ENCODE measurements at regions not wholly inside any gene's neighbourhood (a gene's known extent, or its start where the extent isn't known, plus 50 kb on each side); places are given as distances from the start of the nearest gene placed in this dataset.

DNA sequence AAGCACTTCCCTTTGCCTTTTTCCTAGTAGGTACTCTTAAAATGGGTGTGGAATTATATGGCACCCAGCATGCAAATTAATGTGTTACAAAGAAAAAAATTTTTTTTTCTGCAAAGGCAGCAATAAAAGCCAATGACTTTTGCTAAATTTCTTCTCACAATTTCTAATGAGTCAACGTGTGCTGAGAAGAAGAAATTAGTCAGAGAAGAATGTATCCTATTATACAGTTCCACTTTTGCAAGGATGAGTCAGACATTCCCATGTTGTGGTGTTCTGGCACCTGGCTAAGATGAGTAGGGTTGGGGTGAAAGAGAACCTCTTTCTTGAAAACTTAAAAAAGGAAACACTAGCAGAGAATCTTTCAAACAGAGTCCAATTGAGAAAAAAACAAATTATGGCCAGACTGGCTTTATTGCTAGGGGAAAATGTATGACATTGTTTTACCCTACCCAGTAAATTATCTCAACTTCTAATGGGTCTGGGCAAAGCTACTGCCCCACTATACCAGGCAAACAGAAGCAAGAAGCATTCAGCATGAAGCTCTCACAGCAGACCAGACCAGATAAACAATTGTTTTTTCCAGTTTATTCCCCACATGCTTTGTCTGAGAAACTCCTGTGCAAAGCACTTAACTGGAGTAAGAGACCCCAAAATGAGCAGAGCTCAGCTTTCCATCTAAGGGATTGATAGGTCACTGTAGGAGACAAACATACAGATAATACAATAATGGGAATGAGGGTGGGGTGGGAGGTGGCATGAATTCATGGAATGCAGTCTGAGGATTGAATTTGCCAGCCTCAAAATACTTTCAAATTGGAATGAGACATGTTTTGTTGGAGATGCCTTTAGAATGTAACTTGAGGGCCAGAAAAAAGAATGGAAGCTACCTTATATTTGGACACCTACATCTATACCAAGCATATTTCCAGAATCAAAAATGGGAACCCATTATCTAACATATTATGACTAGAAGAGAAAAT is 220.8 kb upstream of the RFX3 start:
- Histone ChIP-seq H3K9ac (ENCODE audit: low read length) (no peak overlapping the region), H3K4me3 (ENCODE audit: control extremely low read depth in 1 of 5, extremely low read depth in 1 of 5, insufficient read depth in 1 of 5, low read depth in 2 of 5, low read length in 4 of 5) (no peak overlapping the region), H3K4me1 (ENCODE audit: control insufficient read depth in 2 of 2, insufficient read depth in 2 of 2, low read length in 2 of 2) (no peaks in the 10 kb centered on the region), H3K79me2 (ENCODE audit: control insufficient read depth, insufficient read depth, low read length) (no peaks in the 10 kb centered on the region), H3K36me3 (replicated peaks in 1 of 2; ENCODE audit: control extremely low read depth in 1 of 2, control insufficient read depth in 1 of 2, extremely low read depth in 1 of 2, insufficient read depth in 2 of 2, low read length in 1 of 2) (no peaks in the 10 kb centered on the region), H3K9me3 (ENCODE audit: control extremely low read depth in 1 of 3, control insufficient read depth in 2 of 3, insufficient read depth in 1 of 3, low read length in 2 of 3) (no peaks in the 10 kb centered on the region), H2AFZ (ENCODE audit: insufficient read depth, low read depth, low read length, poor library complexity, severe bottlenecking) (no peak overlapping the region), H3K4me2 (replicated peaks; ENCODE audit: low read depth, low read length, poor library complexity, severe bottlenecking) (no peak overlapping the region), H4K20me1 (ENCODE audit: control insufficient read depth, insufficient read depth, low read length, poor library complexity, severe bottlenecking) (no peaks in the 10 kb centered on the region), H3K27ac (ENCODE audit: low read length in 2 of 2) (no peak overlapping the region), H3K27me3 (replicated peaks in 1 of 4; ENCODE audit: control extremely low read depth in 1 of 4, control insufficient read depth in 3 of 4, insufficient read depth in 4 of 4, low read length in 3 of 4) (no peaks in the 10 kb centered on the region)
- Mint-ChIP-seq H3K4me3 (no peak overlapping the region), H3K9me3 (ENCODE audit: insufficient read depth) (no peaks in the 10 kb centered on the region), H3K27ac (no peak overlapping the region), H3K4me1 (no peaks in the 10 kb centered on the region), H3K27me3 (peaks cover 25% of the 10 kb centered on the region)
- no CpG with 5 or more reads among the region's 1 CpG for WGBS (ENCODE audit: insufficient coverage)
- DNase-seq (no peak), ATAC-seq (ENCODE audit: low read depth) (no peak)
- TF ChIP-seq, protein P1, sequence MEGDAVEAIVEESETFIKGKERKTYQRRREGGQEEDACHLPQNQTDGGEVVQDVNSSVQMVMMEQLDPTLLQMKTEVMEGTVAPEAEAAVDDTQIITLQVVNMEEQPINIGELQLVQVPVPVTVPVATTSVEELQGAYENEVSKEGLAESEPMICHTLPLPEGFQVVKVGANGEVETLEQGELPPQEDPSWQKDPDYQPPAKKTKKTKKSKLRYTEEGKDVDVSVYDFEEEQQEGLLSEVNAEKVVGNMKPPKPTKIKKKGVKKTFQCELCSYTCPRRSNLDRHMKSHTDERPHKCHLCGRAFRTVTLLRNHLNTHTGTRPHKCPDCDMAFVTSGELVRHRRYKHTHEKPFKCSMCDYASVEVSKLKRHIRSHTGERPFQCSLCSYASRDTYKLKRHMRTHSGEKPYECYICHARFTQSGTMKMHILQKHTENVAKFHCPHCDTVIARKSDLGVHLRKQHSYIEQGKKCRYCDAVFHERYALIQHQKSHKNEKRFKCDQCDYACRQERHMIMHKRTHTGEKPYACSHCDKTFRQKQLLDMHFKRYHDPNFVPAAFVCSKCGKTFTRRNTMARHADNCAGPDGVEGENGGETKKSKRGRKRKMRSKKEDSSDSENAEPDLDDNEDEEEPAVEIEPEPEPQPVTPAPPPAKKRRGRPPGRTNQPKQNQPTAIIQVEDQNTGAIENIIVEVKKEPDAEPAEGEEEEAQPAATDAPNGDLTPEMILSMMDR (IDR thresholded peaks at IDR 0.05): no peak
- intact Hi-C loops (cut with micrococcal nuclease): loop anchor here (10.0 kb wide), 1 partner anchor 62 kb away; no protein-coding TSS in a partner anchor
- ChIA-PET POLR2A (no interaction called here), CTCF (no interaction called here)

DNA sequence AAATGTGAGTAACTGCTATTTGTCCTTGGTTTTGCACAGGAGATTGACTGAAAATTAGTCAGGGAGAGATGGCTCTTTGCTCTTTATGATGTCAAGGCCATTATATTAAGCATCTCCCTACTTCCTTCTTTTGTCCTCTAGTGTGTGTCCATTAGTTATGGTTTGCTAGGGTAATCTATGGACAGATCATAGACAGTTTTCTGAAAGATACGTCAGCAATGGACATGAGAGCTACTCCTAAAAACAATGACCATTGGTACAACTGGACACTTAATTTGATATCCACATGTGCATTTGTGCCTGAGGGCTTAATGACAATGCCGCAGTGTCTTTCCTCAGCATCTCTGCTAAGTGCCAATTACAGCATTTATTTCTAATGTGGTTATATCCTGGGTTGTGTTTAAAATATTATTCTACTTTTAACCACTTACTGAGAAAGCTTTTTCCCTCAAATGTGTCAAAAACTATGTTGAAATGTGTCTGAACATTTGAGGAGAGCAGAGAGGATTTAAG is 218.2 kb upstream of the RFX3 start:
- H3K27me3 Mint-ChIP-seq: peaks cover 30% of the 10 kb centered on the region
- no peak overlapping the region for H3K9ac ChIP-seq (ENCODE audit: low read length)
- no peaks in the 10 kb centered on the region for H3K9me3 ChIP-seq (ENCODE audit: control extremely low read depth in 1 of 3, control insufficient read depth in 2 of 3, insufficient read depth in 1 of 3, low read length in 2 of 3)
- H3K4me2 ChIP-seq (replicated peaks; ENCODE audit: low read depth, low read length, poor library complexity, severe bottlenecking): no peak overlapping the region
- no peaks in the 10 kb centered on the region for H3K9me3 Mint-ChIP-seq (ENCODE audit: insufficient read depth)
- no peak overlapping the region for H3K27ac ChIP-seq (ENCODE audit: low read length in 2 of 2)
- H3K79me2 ChIP-seq (ENCODE audit: control insufficient read depth, insufficient read depth, low read length): no peaks in the 10 kb centered on the region
- H3K4me1 ChIP-seq (ENCODE audit: control insufficient read depth in 2 of 2, insufficient read depth in 2 of 2, low read length in 2 of 2): no peaks in the 10 kb centered on the region
- POLR2A ChIA-PET: no interaction called here
- TF ChIP-seq EZH2 (IDR thresholded peaks at IDR 0.05; ENCODE audit: borderline replicate concordance, insufficient read depth, low read depth, low read length, poor library complexity, severe bottlenecking): no peak
- TF ChIP-seq, protein P1 (IDR thresholded peaks at IDR 0.05): no peak
- DNase-seq (no peak), ATAC-seq (ENCODE audit: low read depth) (no peak)
- H3K36me3 ChIP-seq (replicated peaks in 1 of 2; ENCODE audit: control extremely low read depth in 1 of 2, control insufficient read depth in 1 of 2, extremely low read depth in 1 of 2, insufficient read depth in 2 of 2, low read length in 1 of 2): no peaks in the 10 kb centered on the region
- no peaks in the 10 kb centered on the region for H4K20me1 ChIP-seq (ENCODE audit: control insufficient read depth, insufficient read depth, low read length, poor library complexity, severe bottlenecking)
- H3K4me1 Mint-ChIP-seq: no peaks in the 10 kb centered on the region
- no peak overlapping the region for H3K4me3 Mint-ChIP-seq
- intact Hi-C loops (cut with micrococcal nuclease): loop anchor here (10.0 kb wide), 1 partner anchor 59 kb away; no protein-coding TSS in a partner anchor
- no CpG with 5 or more reads among the region's 2 CpGs for WGBS (ENCODE audit: insufficient coverage)
- no peak overlapping the region for H2AFZ ChIP-seq (ENCODE audit: insufficient read depth, low read depth, low read length, poor library complexity, severe bottlenecking)
- H3K27me3 ChIP-seq (replicated peaks in 1 of 4; ENCODE audit: control extremely low read depth in 1 of 4, control insufficient read depth in 3 of 4, insufficient read depth in 4 of 4, low read length in 3 of 4): no peaks in the 10 kb centered on the region
- no peak overlapping the region for H3K4me3 ChIP-seq (ENCODE audit: control extremely low read depth in 1 of 5, extremely low read depth in 1 of 5, insufficient read depth in 1 of 5, low read depth in 2 of 5, low read length in 4 of 5)
- CTCF ChIA-PET: no interaction called here
- H3K27ac Mint-ChIP-seq: no peak overlapping the region

Data from B cell (primary cell).